GM12878 (cell line): ENCODE measurements at regions not wholly inside any gene's neighbourhood (a gene's known extent, or its start where the extent isn't known, plus 50 kb on each side); places are given as distances from the start of the nearest gene placed in this dataset.

Experiments used
- ATAC-seq: fragments of 200-7000 bp; cut with Tn5 transposase; 3 replicates; pipeline ENCODE4 v1.9.1; 2020; ENCODE audit warnings: mild to moderate bottlenecking, moderate library complexity
- BruUV-seq: library from RNA; stranded (reverse); fragments of 400-500 nt; replicated peaks from 2 replicates; lab custom pipeline; 2021; lab: Mats Ljungman, UMichigan
- CTCF ChIA-PET: fragments of 300-600 bp; sonication (Branson Sonifier 250); formaldehyde crosslinking; extraction: SDS; loops from one replicate; lab custom pipeline; 2021; ENCODE audit warnings: inconsistent platforms; lab: Yijun Ruan, JAX
- POLR2A ChIA-PET: fragments of 350-600 bp; formaldehyde crosslinking; extraction: SDS; loops from one replicate; lab custom pipeline; 2021; ENCODE audit warnings: inconsistent platforms; lab: Charles Lee
- RAD21 ChIA-PET: fragments of 300-600 bp; sonication (Branson Sonifier 250); formaldehyde crosslinking; loops from one replicate; lab custom pipeline; 2023; ENCODE audit warnings: antibody characterized with exemption; ENCODE audit not compliant: unreplicated experiment; lab: Charles Lee
- SMC1A ChIA-PET: fragments of 300-600 bp; sonication (Branson Sonifier 250); formaldehyde crosslinking; loops from one replicate; lab custom pipeline; 2023; ENCODE audit not compliant: unreplicated experiment, uncharacterized antibody; lab: Charles Lee
- DNase-seq: peaks from one replicate; pipeline ENCODE4 v3.0.0-alpha.2; 2011; ENCODE audit warnings: low read depth, low spot score
- FAIRE-seq: peaks from 3 replicates; lab custom pipeline; 2011; peaks lifted over from hg19 to GRCh38; lab: Jason Lieb, UNC
- H2AFZ ChIP-seq: 2 replicates; pipeline ENCODE4 v1.6.0; 2011; ENCODE audit warnings: low read depth, low read length, control low read depth; ENCODE audit not compliant: control insufficient read depth
- H3K27ac ChIP-seq: 2 replicates; pipeline ENCODE4 v1.5.1; 2011; ENCODE audit warnings: control low read depth; ENCODE audit not compliant: control insufficient read depth, insufficient read depth
- H3K27me3 ChIP-seq, 2 experiments: replicated peaks in 1 of 2; 2 replicates each; pipeline versions ENCODE4 v1.6.0 to v1.6.1; 2011; ENCODE audit warnings: low read length in 1 of 2; ENCODE audit not compliant: control insufficient read depth in 2 of 2, insufficient read depth in 2 of 2
- H3K36me3 ChIP-seq, 2 experiments: 2 replicates each; pipeline ENCODE4 v1.5.1; 2011; ENCODE audit warnings: low read length in 1 of 2; ENCODE audit not compliant: control insufficient read depth in 2 of 2, insufficient read depth in 2 of 2
- H3K4me1 ChIP-seq: 2 replicates; pipeline ENCODE4 v1.6.1; 2011; ENCODE audit warnings: mild to moderate bottlenecking, low read length, moderate library complexity, mixed read lengths; ENCODE audit not compliant: control insufficient read depth, insufficient read depth
- H3K4me2 ChIP-seq: 2 replicates; pipeline ENCODE4 v1.6.0; 2011; ENCODE audit warnings: control low read depth; ENCODE audit not compliant: control insufficient read depth, insufficient read depth
- H3K4me3 ChIP-seq: fragments of 200-600 bp; sonication (generic); 2 replicates; pipeline ENCODE4 v1.5.1; 2016
- H3K79me2 ChIP-seq: 2 replicates; pipeline ENCODE4 v1.6.0; 2011; ENCODE audit warnings: low read length; ENCODE audit not compliant: control insufficient read depth, insufficient read depth
- H3K9ac ChIP-seq: 2 replicates; pipeline ENCODE4 v1.8.0; 2011; ENCODE audit warnings: low read length, control low read depth, mixed read lengths; ENCODE audit not compliant: control insufficient read depth, insufficient read depth
- H3K9me3 ChIP-seq: replicated peaks from 3 replicates; pipeline ENCODE4 v1.5.1; 2011; ENCODE audit warnings: mild to moderate bottlenecking, low read length; ENCODE audit not compliant: control insufficient read depth, insufficient read depth
- H4K20me1 ChIP-seq: 2 replicates; pipeline ENCODE4 v1.6.0; 2011; ENCODE audit not compliant: control insufficient read depth, insufficient read depth
- CBFB ChIP-seq: IDR thresholded peaks from 2 replicates; pipeline ENCODE4 v1.6.1; 2016; ENCODE audit warnings: antibody characterized with exemption, low read depth
- DPF2 ChIP-seq: fragments of 450-650 bp; IDR thresholded peaks from 2 replicates; pipeline ENCODE4 v1.6.1; 2017; ENCODE audit warnings: mild to moderate bottlenecking
- EED ChIP-seq: sonication (generic); IDR thresholded peaks from 2 replicates; pipeline ENCODE4 v1.6.1; 2016; ENCODE audit warnings: antibody characterized with exemption, low read depth
- ELK1 ChIP-seq: IDR thresholded peaks from 2 replicates; pipeline ENCODE4 v1.6.1; 2012; ENCODE audit warnings: low read depth, low read length, improper control_type of control experiment
- FOS ChIP-seq: IDR thresholded peaks from 3 replicates; pipeline ENCODE4 v1.6.1; 2011; ENCODE audit warnings: borderline replicate concordance; ENCODE audit not compliant: insufficient read length; ENCODE audit errors: extremely low read depth
- HDGF ChIP-seq: fragments of 450-650 bp; IDR thresholded peaks from 2 replicates; pipeline ENCODE4 v1.6.1; 2016; ENCODE audit warnings: antibody characterized with exemption
- MEF2B ChIP-seq: fragments of 450-650 bp; IDR thresholded peaks from 2 replicates; pipeline ENCODE4 v1.6.1; 2018; ENCODE audit warnings: mild to moderate bottlenecking, moderate library complexity; ENCODE audit not compliant: partially characterized antibody, poor library complexity, severe bottlenecking
- MTA2 ChIP-seq: fragments of 450-650 bp; IDR thresholded peaks from 2 replicates; pipeline ENCODE4 v1.6.1; 2016; ENCODE audit warnings: low read depth, mild to moderate bottlenecking, moderate library complexity
- MXI1 ChIP-seq: fragments of 150-350 bp; IDR thresholded peaks from 2 replicates; pipeline ENCODE4 v1.6.1; 2011; ENCODE audit warnings: low read depth, mild to moderate bottlenecking, inconsistent platforms, low read length, improper control_type of control experiment
- NKRF ChIP-seq: fragments of 450-650 bp; conservative IDR thresholded peaks from 2 replicates; pipeline ENCODE4 v1.6.1; 2017; ENCODE audit warnings: mild to moderate bottlenecking, moderate library complexity
- NR2F1 ChIP-seq: fragments of 450-650 bp; conservative IDR thresholded peaks from 2 replicates; pipeline ENCODE4 v1.6.1; 2017; ENCODE audit warnings: mild to moderate bottlenecking
- POLR2A ChIP-seq: IDR thresholded peaks from 2 replicates; pipeline ENCODE4 v1.6.1; 2011; ENCODE audit warnings: low read depth, mild to moderate bottlenecking, low read length
- POLR2AphosphoS5 ChIP-seq: IDR thresholded peaks from 2 replicates; pipeline ENCODE4 v1.6.1; 2011; ENCODE audit warnings: mild to moderate bottlenecking, low read length, inconsistent platforms
- RAD51 ChIP-seq: fragments of 450-650 bp; IDR thresholded peaks from 2 replicates; pipeline ENCODE4 v1.6.1; 2016; ENCODE audit warnings: moderate library complexity, mild to moderate bottlenecking, inconsistent platforms
- RELB ChIP-seq: fragments of 450-650 bp; IDR thresholded peaks from 2 replicates; pipeline ENCODE4 v1.6.1; 2017; ENCODE audit warnings: low read depth, mild to moderate bottlenecking, moderate library complexity
- SIX5 ChIP-seq: IDR thresholded peaks from 2 replicates; pipeline ENCODE4 v1.6.1; 2011; ENCODE audit warnings: mild to moderate bottlenecking, low read depth, low read length, moderate library complexity; ENCODE audit not compliant: severe bottlenecking
- SMAD1 ChIP-seq: fragments of 450-650 bp; IDR thresholded peaks from 2 replicates; pipeline ENCODE4 v1.6.1; 2018; ENCODE audit warnings: mild to moderate bottlenecking, low read depth; ENCODE audit not compliant: partially characterized antibody
- TARDBP ChIP-seq: IDR thresholded peaks from 2 replicates; pipeline ENCODE4 v1.6.1; 2016; ENCODE audit warnings: borderline replicate concordance
- TCF3 ChIP-seq: IDR thresholded peaks from 2 replicates; pipeline ENCODE4 v1.6.1; 2012; ENCODE audit warnings: low read depth, mild to moderate bottlenecking, low read length, borderline replicate concordance; ENCODE audit not compliant: insufficient read depth
- ZSCAN29 ChIP-seq: fragments of 450-650 bp; IDR thresholded peaks from 2 replicates; pipeline ENCODE4 v1.6.1; 2017; ENCODE audit warnings: mild to moderate bottlenecking, moderate library complexity
- WGBS: methylation state at CpG from one replicate; pipeline ENCODE4 v1.1.6; 2016; ENCODE audit warnings: low lambda C conversion rate; ENCODE audit not compliant: insufficient replicate concordance, insufficient coverage; ENCODE audit errors: missing lambda C conversion rate; 5-methylcytosine and 5-hydroxymethylcytosine counted together
- in situ Hi-C: fragments of 300-500 bp; cut with MboI; formaldehyde crosslinking; loops from 9 replicates; pipeline ENCODE4 v1.14.3; 2018; ENCODE audit warnings: mixed read lengths
- intact Hi-C: fragments of 100-400 bp; cut with micrococcal nuclease; formaldehyde crosslinking; loops from one replicate; pipeline ENCODE4 v1.14.2; 2022; ENCODE audit not compliant: unreplicated experiment

GRCh38 chr10:60629332-60629731 lies 148.9 kb upstream of the CDK1 start:
- Histone ChIP-seq H3K4me3 (no peak overlapping the region), H3K27ac (no peak overlapping the region), H3K9ac (no peak overlapping the region), H3K9me3 (no peaks in the 10 kb centered on the region), H4K20me1 (no peaks in the 10 kb centered on the region), H3K79me2 (no peaks in the 10 kb centered on the region), H3K36me3 (no peaks in the 10 kb centered on the region), H3K4me2 (no peak overlapping the region), H3K27me3 (no peaks in the 10 kb centered on the region), H3K4me1 (no peaks in the 10 kb centered on the region), H2AFZ (no peak overlapping the region)
- TF ChIP-seq MEF2B (no peak), RAD51 (no peak), RELB (no peak), SIX5 (no peak), HDGF (no peak), TCF3 (no peak), NR2F1 (no peak), CBFB (no peak), NKRF (no peak), FOS (no peak), TARDBP (no peak), SMAD1 (no peak), POLR2A (no peak), ZSCAN29 (no peak), MTA2 (no peak), ELK1 (no peak), POLR2AphosphoS5 (no peak), EED (no peak), DPF2 (no peak), MXI1 (no peak)
- FAIRE-seq (no peak), ATAC-seq (no peak), DNase-seq (no peak)
- intact Hi-C loops, result no loop called here
- CTCF ChIA-PET, result interaction anchor here (0.9 to 1.5 kb wide), 4 partner anchors 17 to 40 kb away, joined by 3 to 6 read pairs (median 3); no protein-coding TSS in a partner anchor
- POLR2A ChIA-PET, result no interaction called here
- SMC1A ChIA-PET, result interaction anchor here (0.7 to 1.1 kb wide), 2 partner anchors 420 to 476 kb away, joined by 3 read pairs; no protein-coding TSS in a partner anchor
- no TSS peak for BruUV-seq
- RAD21 ChIA-PET, result no interaction called here
- in situ Hi-C loops, result no loop called here
- WGBS, result 29% methylated on average over 1 of the region's 1 CpG
